ENCODE measurements at regions not wholly inside any gene's neighbourhood (a gene's known extent, or its start where the extent isn't known, plus 50 kb on each side); places are given as distances from the start of the nearest gene placed in this dataset.

GRCh38 chr5:168123631-168124528 is 167.6 kb upstream of the WWC1 start:
- DNase-seq (ENCODE audit: unreplicated experiment): no peak
- Mint-ChIP-seq H3K9me3 (ENCODE audit: unreplicated experiment) (no peaks in the 10 kb centered on the region), H3K36me3 (ENCODE audit: insufficient read depth, unreplicated experiment) (no peaks in the 10 kb centered on the region), H3K4me3 (ENCODE audit: unreplicated experiment) (no peak overlapping the region), H3K4me1 (ENCODE audit: insufficient read depth, unreplicated experiment) (peaks cover 11% of the 10 kb centered on the region), H3K27ac (ENCODE audit: low read depth, unreplicated experiment) (no peak overlapping the region), H3K27me3 (ENCODE audit: insufficient read depth, unreplicated experiment) (peaks cover 20% of the 10 kb centered on the region)
- intact Hi-C loops (cut with micrococcal nuclease): no loop called here
- no TSS peak for BruUV-seq (replicated peaks)
- TF ChIP-seq CTCF (IDR thresholded peaks at IDR 0.05; ENCODE audit: unreplicated experiment): no peak
- ChIA-PET CTCF (interaction anchor here (0.6 to 1.0 kb wide), 2 partner anchors 19 to 282 kb away, joined by 3 read pairs; no protein-coding TSS in a partner anchor), POLR2A (no interaction called here)

GRCh38 chr5:168125445-168126199 is 165.8 kb upstream of the WWC1 start:
- CTCF ChIA-PET: interaction anchor here (0.5 to 1.2 kb wide), 4 partner anchors 12 to 370 kb away, joined by 3 to 5 read pairs (median 4); no protein-coding TSS in a partner anchor
- no peaks in the 10 kb centered on the region for H3K9me3 Mint-ChIP-seq (ENCODE audit: unreplicated experiment)
- peaks cover 35% of the 10 kb centered on the region for H3K27me3 Mint-ChIP-seq (ENCODE audit: insufficient read depth, unreplicated experiment)
- no peaks in the 10 kb centered on the region for H3K36me3 Mint-ChIP-seq (ENCODE audit: insufficient read depth, unreplicated experiment)
- peaks cover 7% of the 10 kb centered on the region for H3K4me1 Mint-ChIP-seq (ENCODE audit: insufficient read depth, unreplicated experiment)
- intact Hi-C loops (cut with micrococcal nuclease): no loop called here
- POLR2A ChIA-PET: no interaction called here
- no peak overlapping the region for H3K4me3 Mint-ChIP-seq (ENCODE audit: unreplicated experiment)
- BruUV-seq (replicated peaks): no TSS peak
- DNase-seq (ENCODE audit: unreplicated experiment): peak; percentile 30
- TF ChIP-seq CTCF (IDR thresholded peaks at IDR 0.05; ENCODE audit: unreplicated experiment): no peak
- no peak overlapping the region for H3K27ac Mint-ChIP-seq (ENCODE audit: low read depth, unreplicated experiment)

- Mint-ChIP-seq H3K36me3 (ENCODE audit: insufficient read depth, unreplicated experiment) (no peaks in the 10 kb centered on the region), H3K9me3 (ENCODE audit: unreplicated experiment) (no peaks in the 10 kb centered on the region), H3K27ac (ENCODE audit: low read depth, unreplicated experiment) (no peak overlapping the region), H3K4me3 (ENCODE audit: unreplicated experiment) (no peak overlapping the region), H3K4me1 (ENCODE audit: insufficient read depth, unreplicated experiment) (peaks cover 6% of the 10 kb centered on the region), H3K27me3 (ENCODE audit: insufficient read depth, unreplicated experiment) (peaks cover 45% of the 10 kb centered on the region)
- TF ChIP-seq CTCF (IDR thresholded peaks at IDR 0.05; ENCODE audit: unreplicated experiment): no peak
- DNase-seq (ENCODE audit: unreplicated experiment): no peak
- intact Hi-C loops (cut with micrococcal nuclease): no loop called here
- ChIA-PET POLR2A (no interaction called here), CTCF (interaction anchor here (0.5 kb wide), 1 partner anchor 339 kb away, joined by 3 read pairs; no protein-coding TSS in a partner anchor)
- BruUV-seq (replicated peaks): no TSS peak
These were observed 164.8 kb upstream of the WWC1 start for GRCh38 chr5:168126606-168127005.

- H3K4me3 Mint-ChIP-seq (ENCODE audit: unreplicated experiment): no peak overlapping the region
- POLR2A ChIA-PET: no interaction called here
These were observed 163.3 kb upstream of the WWC1 start for GRCh38 chr5:168128111-168128510.

More at GRCh38 chr5:168128111-168128510, 163.3 kb upstream of the WWC1 start:
- intact Hi-C loops (cut with micrococcal nuclease): no loop called here
- no TSS peak for BruUV-seq (replicated peaks)
- no peak overlapping the region for H3K27ac Mint-ChIP-seq (ENCODE audit: low read depth, unreplicated experiment)
- CTCF ChIA-PET: interaction anchor here (0.5 to 1.9 kb wide), 5 partner anchors 12 to 536 kb away, joined by 3 to 6 read pairs (median 3); no protein-coding TSS in a partner anchor
- TF ChIP-seq CTCF (IDR thresholded peaks at IDR 0.05; ENCODE audit: unreplicated experiment): no peak
- no peak for DNase-seq (ENCODE audit: unreplicated experiment)
- H3K36me3 Mint-ChIP-seq (ENCODE audit: insufficient read depth, unreplicated experiment): no peaks in the 10 kb centered on the region
- H3K9me3 Mint-ChIP-seq (ENCODE audit: unreplicated experiment): no peaks in the 10 kb centered on the region
- peaks cover 6% of the 10 kb centered on the region for H3K4me1 Mint-ChIP-seq (ENCODE audit: insufficient read depth, unreplicated experiment)
- peaks cover 48% of the 10 kb centered on the region for H3K27me3 Mint-ChIP-seq (ENCODE audit: insufficient read depth, unreplicated experiment)

All from MCF 10A (cell line).